ENCODE measurements at regions not wholly inside any gene's neighbourhood (a gene's known extent, or its start where the extent isn't known, plus 50 kb on each side); places are given as distances from the start of the nearest gene placed in this dataset.

GRCh38 chr12:17778242-17778641, 311.8 kb downstream of the RERGL start:
- no peaks in the 10 kb centered on the region for H3K4me1 ChIP-seq
- no peaks in the 10 kb centered on the region for H3K36me3 ChIP-seq
- H3K27ac ChIP-seq (replicated peaks): no peak overlapping the region
- intact Hi-C loops (cut with micrococcal nuclease): no loop called here
- no peak overlapping the region for H3K4me3 ChIP-seq
- DNase-seq: no peak
- TF ChIP-seq CTCF (IDR thresholded peaks at IDR 0.05; ENCODE audit: borderline replicate concordance): no peak
- peaks cover 9% of the 10 kb centered on the region for H3K9me3 ChIP-seq (replicated peaks)
- H3K27me3 ChIP-seq (ENCODE audit: low read depth): no peaks in the 10 kb centered on the region

- Histone ChIP-seq H3K9me3 (replicated peaks) (peaks cover 5% of the 10 kb centered on the region), H3K36me3 (no peaks in the 10 kb centered on the region), H3K27ac (replicated peaks) (no peak overlapping the region), H3K4me3 (no peak overlapping the region), H3K27me3 (ENCODE audit: low read depth) (no peaks in the 10 kb centered on the region), H3K4me1 (no peaks in the 10 kb centered on the region)
- DNase-seq: no peak
- TF ChIP-seq CTCF (IDR thresholded peaks at IDR 0.05; ENCODE audit: borderline replicate concordance): no peak
- intact Hi-C loops (cut with micrococcal nuclease): loop anchor here (5.0 kb wide), 1 partner anchor 74 kb away; no protein-coding TSS in a partner anchor
Observed at GRCh38 chr12:17763366-17763765, 326.6 kb downstream of the RERGL start.

- intact Hi-C loops (cut with micrococcal nuclease): loop anchor here (5.0 kb wide), 1 partner anchor 77 kb away; no protein-coding TSS in a partner anchor
- H3K36me3 ChIP-seq: no peaks in the 10 kb centered on the region
- no peaks in the 10 kb centered on the region for H3K27me3 ChIP-seq (ENCODE audit: low read depth)
- no peak overlapping the region for H3K27ac ChIP-seq (replicated peaks)
- H3K4me1 ChIP-seq: no peaks in the 10 kb centered on the region
- H3K9me3 ChIP-seq (replicated peaks): peaks cover 38% of the 10 kb centered on the region
- DNase-seq: no peak
- no peak for TF ChIP-seq CTCF (IDR thresholded peaks at IDR 0.05; ENCODE audit: borderline replicate concordance)
- no peak overlapping the region for H3K4me3 ChIP-seq
Observed at GRCh38 chr12:17759982-17760381, 330.0 kb downstream of the RERGL start.
